HG03139 (cell line): ENCODE measurements at regions not wholly inside any gene's neighbourhood (a gene's known extent, or its start where the extent isn't known, plus 50 kb on each side); places are given as distances from the start of the nearest gene placed in this dataset.
"Not testable (repeated sequence)": the region's sequence is repeated elsewhere in the genome, so short reads cannot be mapped to it uniquely, and the experiment has no call there.

Experiments
- ATAC-seq: cut with Tn5 transposase; IDR thresholded peaks from one replicate; pipeline ENCODE4 v1.9.1; 2021; ENCODE audit not compliant: unreplicated experiment

- not testable (repeated sequence) for ATAC-seq
Observed at GRCh38 chr2:186354160-186354559, 131.9 kb upstream of the ZC3H15 start.

- no peak for ATAC-seq
Observed at GRCh38 chr2:186365406-186365805, 120.7 kb upstream of the ZC3H15 start.

- no peak for ATAC-seq
Observed at GRCh38 chr2:186379052-186379451, 107.0 kb upstream of the ZC3H15 start.

- no peak for ATAC-seq
Observed at GRCh38 chr2:186380805-186381204, 105.3 kb upstream of the ZC3H15 start.

- no peak for ATAC-seq
Observed at GRCh38 chr2:186381573-186381972, 104.5 kb upstream of the ZC3H15 start.

GRCh38 chr2:186382932-186383331 is 103.1 kb upstream of the ZC3H15 start:
- ATAC-seq = no peak

- ATAC-seq = no peak
Observed at GRCh38 chr2:186384226-186384625, 101.8 kb upstream of the ZC3H15 start.

- ATAC-seq = not testable (repeated sequence)
Observed at GRCh38 chr2:186385638-186386201, 100.3 kb upstream of the ZC3H15 start.

GRCh38 chr2:186399082-186399644 is 86.9 kb upstream of the ZC3H15 start:
- peak; percentile 76 for ATAC-seq

- no peak for ATAC-seq
Observed at GRCh38 chr2:186405842-186406241, 80.2 kb upstream of the ZC3H15 start.

GRCh38 chr2:186407611-186408010 is 78.4 kb upstream of the ZC3H15 start:
- ATAC-seq = no peak

GRCh38 chr2:186410802-186411201 is 75.3 kb upstream of the ZC3H15 start:
- ATAC-seq = no peak

GRCh38 chr2:186422226-186422625 is 63.8 kb upstream of the ZC3H15 start:
- ATAC-seq = no peak

- no peak for ATAC-seq
Observed at GRCh38 chr2:186423481-186423880, 62.6 kb upstream of the ZC3H15 start.

- no peak for ATAC-seq
Observed at GRCh38 chr2:186424265-186424664, 61.8 kb upstream of the ZC3H15 start.

- no peak for ATAC-seq
Observed at GRCh38 chr2:186425576-186425975, 60.5 kb upstream of the ZC3H15 start.

GRCh38 chr2:186426153-186427016 is 59.7 kb upstream of the ZC3H15 start:
- ATAC-seq = peak; percentile 85

GRCh38 chr2:186427017-186427350 is 59.1 kb upstream of the ZC3H15 start:
- ATAC-seq = peak; percentile 38

GRCh38 chr2:186427970-186428369 is 58.1 kb upstream of the ZC3H15 start:
- ATAC-seq = no peak

- ATAC-seq = no peak
Observed at GRCh38 chr2:186429104-186429503, 57.0 kb upstream of the ZC3H15 start.

- ATAC-seq = no peak
Observed at GRCh38 chr2:186431306-186431705, 54.8 kb upstream of the ZC3H15 start.

- no peak for ATAC-seq
Observed at GRCh38 chr2:186433040-186433439, 53.0 kb upstream of the ZC3H15 start.
